K562 (cell line): ENCODE measurements at regions not wholly inside any gene's neighbourhood (a gene's known extent, or its start where the extent isn't known, plus 50 kb on each side); places are given as distances from the start of the nearest gene placed in this dataset.

Experiments
- ATAC-seq: fragments of 200-7000 bp; cut with Tn5 transposase; 3 replicates; pipeline ENCODE4 v1.9.1; 2020; ENCODE audit warnings: moderate library complexity
- BruUV-seq: library from RNA; stranded (reverse); fragments of 400-500 nt; replicated peaks from 2 replicates; lab custom pipeline; 2021; lab: Mats Ljungman, UMichigan
- CTCF ChIA-PET: fragments of 300-600 bp; formaldehyde crosslinking; extraction: SDS; loops from one replicate; lab custom pipeline; 2021; ENCODE audit warnings: low intra/inter-chr PET ratio; lab: Yijun Ruan, JAX
- POLR2A ChIA-PET: fragments of 300-600, 350-650 bp; sonication (Branson Sonifier 250); formaldehyde crosslinking; extraction: SDS; loops from one replicate; lab custom pipeline; 2021; ENCODE audit warnings: antibody characterized with exemption, inconsistent platforms; lab: Yijun Ruan, JAX
- DNase-seq, 4 experiments: peaks; one replicate each; pipeline versions ENCODE4 v3.0.0 to v3.0.0-alpha.2; 2011 to 2018; ENCODE audit warnings: low spot score in 3 of 4, mixed read lengths in 3 of 4; ENCODE audit errors: extremely low read depth in 1 of 4
- FAIRE-seq: peaks from 2 replicates; lab custom pipeline; 2011; peaks lifted over from hg19 to GRCh38; lab: Jason Lieb, UNC
- H2AFZ ChIP-seq: 2 replicates; pipeline ENCODE4 v1.6.0; 2011; ENCODE audit warnings: low read depth, low read length, control low read depth, inconsistent platforms
- H3K27ac ChIP-seq: fragments of 200-600 bp; 3 replicates; pipeline ENCODE4 v1.8.0; 2011; ENCODE audit warnings: low read depth, mild to moderate bottlenecking, control low read depth, inconsistent platforms, low read length, moderate library complexity, mixed read lengths; ENCODE audit errors: extremely low read depth
- H3K27me3 ChIP-seq, 2 experiments: fragments of 300-600 bp in 1 of 2; 2 replicates in 1 of 2; 3 replicates in 1 of 2; pipeline versions ENCODE4 v1.6.0 to v1.8.0; 2011; ENCODE audit warnings: inconsistent platforms in 2 of 2, low read length in 2 of 2, mild to moderate bottlenecking in 1 of 2, mixed read lengths in 1 of 2, moderate library complexity in 1 of 2; ENCODE audit not compliant: control insufficient read depth in 2 of 2, insufficient read depth in 2 of 2
- H3K36me3 ChIP-seq: fragments of 300-600 bp; 3 replicates; pipeline ENCODE4 v1.8.0; 2011; ENCODE audit warnings: mild to moderate bottlenecking, low read length, inconsistent platforms; ENCODE audit not compliant: control insufficient read depth, insufficient read depth
- H3K4me1 ChIP-seq, 2 experiments: fragments of 200-600 bp in 1 of 2; replicated peaks in 1 of 2; 2 replicates in 1 of 2; 3 replicates in 1 of 2; pipeline versions ENCODE4 v1.5.1 to v1.8.0; 2011; ENCODE audit warnings: inconsistent platforms in 2 of 2, low read length in 2 of 2, mild to moderate bottlenecking in 1 of 2, mixed read lengths in 1 of 2, moderate library complexity in 1 of 2; ENCODE audit not compliant: control insufficient read depth in 2 of 2, insufficient read depth in 2 of 2
- H3K4me2 ChIP-seq: 2 replicates; pipeline ENCODE4 v1.6.1; 2011; ENCODE audit warnings: low read length, control low read depth, inconsistent platforms, mixed read lengths; ENCODE audit not compliant: insufficient read depth
- H3K4me3 ChIP-seq: fragments of 200-600 bp; sonication (generic), shearing (Covaris generic); 2 replicates; pipeline ENCODE4 v1.5.1; 2016; ENCODE audit warnings: control low read depth, inconsistent platforms
- H3K79me2 ChIP-seq: fragments of 200-600 bp; 3 replicates; pipeline ENCODE4 v1.8.0; 2011; ENCODE audit warnings: low read length, inconsistent platforms; ENCODE audit not compliant: control insufficient read depth, insufficient read depth
- H3K9ac ChIP-seq, 2 experiments: 2 replicates each; pipeline versions ENCODE4 v1.6.0 to v1.6.1; 2011; ENCODE audit warnings: low read depth in 2 of 2, low read length in 2 of 2, control low read depth in 1 of 2, inconsistent platforms in 1 of 2, mild to moderate bottlenecking in 1 of 2, mixed read lengths in 1 of 2; ENCODE audit not compliant: insufficient read depth in 1 of 2
- H3K9me1 ChIP-seq: one replicate; pipeline ENCODE4 v1.6.0; 2011; ENCODE audit warnings: inconsistent platforms, mild to moderate bottlenecking, low read length, moderate library complexity; ENCODE audit not compliant: control insufficient read depth, insufficient read depth
- H3K9me3 ChIP-seq: replicated peaks from 2 replicates; pipeline ENCODE4 v1.5.1; 2011; ENCODE audit warnings: low read depth, low read length, inconsistent platforms; ENCODE audit not compliant: control insufficient read depth, insufficient read depth
- H4K20me1 ChIP-seq: replicated peaks from 2 replicates; pipeline ENCODE4 v1.6.1; 2011; ENCODE audit warnings: low read length, inconsistent platforms, mixed read lengths; ENCODE audit not compliant: control insufficient read depth, insufficient read depth
- CHD1 ChIP-seq: fragments of 200-600 bp; sonication (generic); IDR thresholded peaks from one replicate; pipeline ENCODE4 v1.6.1; 2012; ENCODE audit warnings: mild to moderate bottlenecking, moderate library complexity, low read length, inconsistent platforms
- COPS2 ChIP-seq: fragments of 450-650 bp; conservative IDR thresholded peaks from 2 replicates; pipeline ENCODE4 v1.6.1; 2016; ENCODE audit warnings: mild to moderate bottlenecking, moderate library complexity
- FOXJ2 ChIP-seq: fragments of 200-800 bp; sonication (Bioruptor generic); IDR thresholded peaks from 2 replicates; pipeline ENCODE4 v1.6.1; 2016; ENCODE audit warnings: missing genetic modification characterization, missing compliant biosample characterization
- FOXK1 ChIP-seq: sonication (generic); formaldehyde crosslinking; IDR thresholded peaks from 2 replicates; pipeline ENCODE4 v1.8.0; 2022; ENCODE audit warnings: missing genetic modification reagents, mild to moderate bottlenecking, borderline replicate concordance
- NFE2L1 ChIP-seq: fragments of 450-650 bp; IDR thresholded peaks from 2 replicates; pipeline ENCODE4 v1.6.1; 2016; ENCODE audit warnings: missing genetic modification characterization, low read depth, mild to moderate bottlenecking, missing compliant biosample characterization, moderate library complexity, borderline replicate concordance
- SRSF9 ChIP-seq: fragments of 200-400 bp; formaldehyde crosslinking; IDR thresholded peaks from 2 replicates; pipeline ENCODE4 v1.6.1; 2017; ENCODE audit warnings: low read depth, low read length, borderline replicate concordance
- ZNF316 ChIP-seq: fragments of 450-650 bp; IDR thresholded peaks from 2 replicates; pipeline ENCODE4 v1.6.1; 2016
- ZNF830 ChIP-seq: fragments of 250-450 bp; sonication (Bioruptor Pico); IDR thresholded peaks from 2 replicates; pipeline ENCODE4 v1.5.0; 2021; ENCODE audit warnings: mild to moderate bottlenecking
- WGBS: fragments of 100-300 bp; shearing (Covaris generic); methylation state at CpG from one replicate; pipeline ENCODE4 v1.1.6; 2016; ENCODE audit warnings: low coverage, mixed read lengths; ENCODE audit not compliant: insufficient coverage; ENCODE audit errors: missing lambda C conversion rate; 5-methylcytosine and 5-hydroxymethylcytosine counted together
- in situ Hi-C: fragments of 300-500 bp; cut with MboI; formaldehyde crosslinking; loops from 4 replicates; pipeline ENCODE4 v1.15.0; 2018; ENCODE audit warnings: inconsistent platforms, mixed read lengths
- intact Hi-C: fragments of 100-400 bp; cut with micrococcal nuclease; formaldehyde crosslinking; loops from 2 replicates; pipeline ENCODE4 v1.14.2; 2022
- TF ChIP-seq, protein P1 (sequence below), 2 experiments: fragments of 450-650 bp in 1 of 2; sonication (generic) in 1 of 2; formaldehyde crosslinking in 1 of 2; IDR thresholded peaks in 1 of 2; conservative IDR thresholded peaks in 1 of 2; 2 replicates each; pipeline versions ENCODE4 v1.6.1 to v1.8.1; 2016 to 2023; ENCODE audit warnings: mild to moderate bottlenecking in 2 of 2, moderate library complexity in 2 of 2, inconsistent platforms in 1 of 2, missing genetic modification reagents in 1 of 2

GRCh38 chr4:165600959-165601683 lies 222.3 kb downstream of the CPE start (continued):
- TF ChIP-seq, protein P1, sequence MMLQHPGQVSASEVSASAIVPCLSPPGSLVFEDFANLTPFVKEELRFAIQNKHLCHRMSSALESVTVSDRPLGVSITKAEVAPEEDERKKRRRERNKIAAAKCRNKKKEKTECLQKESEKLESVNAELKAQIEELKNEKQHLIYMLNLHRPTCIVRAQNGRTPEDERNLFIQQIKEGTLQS (IDR thresholded peaks at IDR 0.05): 0 out of 2 replicates have a peak, but pooled peaks have one; percentile 18
- TF ChIP-seq, protein P1 (CRISPR knock-in tag; conservative IDR thresholded peaks at IDR 0.05): no peak
- peak; percentile 46; the same call in 1 of the 2 replicates for TF ChIP-seq FOXJ2
- TF ChIP-seq ZNF316: peak; percentile 57
- TF ChIP-seq NFE2L1 (tag): peak; percentile 29; the same call in 1 of the 2 replicates
- no peak for TF ChIP-seq FOXK1 (CRISPR knock-in tag)
- TF ChIP-seq CHD1: no peak
- TF ChIP-seq ZNF830 (CRISPR knock-in tag): no peak

DNA sequence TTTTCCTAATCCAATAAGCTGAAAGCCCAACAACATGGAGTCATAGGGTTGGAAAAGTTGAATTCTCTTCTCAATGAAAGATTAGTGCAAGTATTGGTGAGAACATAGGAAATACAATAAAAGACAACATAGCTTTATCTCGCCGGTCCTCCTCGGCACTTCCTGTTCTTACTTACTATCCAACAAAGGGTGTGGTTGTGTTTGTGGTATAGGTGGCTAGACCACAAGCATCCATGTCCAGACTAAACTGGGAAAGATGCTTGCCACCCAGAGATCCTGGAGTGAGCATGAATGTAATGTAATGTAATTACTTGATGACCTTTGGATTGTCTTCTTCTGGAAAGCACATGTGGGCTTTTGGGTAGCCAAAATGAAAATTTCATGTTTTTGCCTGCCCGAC lies 223.8 kb downstream of the CPE start:
- Histone ChIP-seq H3K79me2 (no peaks in the 10 kb centered on the region), H3K9me1 (no peaks in the 10 kb centered on the region), H3K36me3 (no peaks in the 10 kb centered on the region), H3K9ac (no peak overlapping the region)
- intact Hi-C loops: no loop called here
- no peak for FAIRE-seq
- POLR2A ChIA-PET: no interaction called here
- no peak for ATAC-seq
- 0% methylated on average over 4 of the region's 4 CpGs for WGBS
- no peak for TF ChIP-seq COPS2
- no peak for TF ChIP-seq SRSF9
- TF ChIP-seq, all 486 proteins: peak for 0
- CTCF ChIA-PET: interaction anchor here (0.5 kb wide), 1 partner anchor 63 kb away, joined by 4 read pairs; no protein-coding TSS in a partner anchor
- Histone ChIP-seq H3K27ac (no peak overlapping the region), H3K4me2 (no peak overlapping the region), H4K20me1 (no peaks in the 10 kb centered on the region), H3K9me3 (no peaks in the 10 kb centered on the region), H3K4me3 (no peak overlapping the region), H2AFZ (no peak overlapping the region), H3K4me1 (no peaks in the 10 kb centered on the region), H3K27me3 (no peaks in the 10 kb centered on the region)
- in situ Hi-C loops: no loop called here
- BruUV-seq: no TSS peak
- DNase-seq: no peak
